ENCODE measurements at regions not wholly inside any gene's neighbourhood (a gene's known extent, or its start where the extent isn't known, plus 50 kb on each side); places are given as distances from the start of the nearest gene placed in this dataset.
A peak's percentile ranks its signal among the peaks of the same experiment; 100 is the strongest.
"Not testable (repeated sequence)": the region's sequence is repeated elsewhere in the genome, so short reads cannot be mapped to it uniquely, and the experiment has no call there.

GRCh38 chr15:44817797-44818196 lies 81.5 kb downstream of the TRIM69 start:
- not testable (repeated sequence) for H3K4me3 ChIP-seq (ENCODE audit: low read depth in 1 of 2, low read length in 2 of 2); H3K9me3 ChIP-seq (ENCODE audit: control insufficient read depth in 2 of 2, insufficient read depth in 1 of 2, low read depth in 1 of 2, low read length in 1 of 2); H3K27me3 ChIP-seq (ENCODE audit: control insufficient read depth in 1 of 2, insufficient read depth in 2 of 2, low read length in 2 of 2); H3K36me3 ChIP-seq (ENCODE audit: control insufficient read depth in 2 of 2, insufficient read depth in 2 of 2, low read length in 1 of 2); H3K27ac ChIP-seq (ENCODE audit: low read depth in 2 of 2, low read length in 1 of 2); H3K4me1 ChIP-seq (ENCODE audit: control insufficient read depth in 2 of 2, insufficient read depth in 2 of 2, low read length in 1 of 2)
- 88 to 89% methylated on average over 5 to 9 of the region's 9 CpGs for WGBS, 2 donors

GRCh38 chr15:44819331-44819987 lies 83.1 kb downstream of the TRIM69 start:
- H3K36me3 ChIP-seq (ENCODE audit: control insufficient read depth in 2 of 2, insufficient read depth in 2 of 2, low read length in 1 of 2); H3K4me1 ChIP-seq (ENCODE audit: control insufficient read depth in 2 of 2, insufficient read depth in 2 of 2, low read length in 1 of 2); H3K9me3 ChIP-seq (ENCODE audit: control insufficient read depth in 2 of 2, insufficient read depth in 1 of 2, low read depth in 1 of 2, low read length in 1 of 2); H3K27me3 ChIP-seq (ENCODE audit: control insufficient read depth in 1 of 2, insufficient read depth in 2 of 2, low read length in 2 of 2); H3K4me3 ChIP-seq (ENCODE audit: low read depth in 1 of 2, low read length in 2 of 2): not testable (repeated sequence)
- peak overlapping the region in 1 of 2 donors; percentile 1 for H3K27ac ChIP-seq (ENCODE audit: low read depth in 2 of 2, low read length in 1 of 2)
- WGBS, 2 donors = 49 to 53% methylated on average over 8 of the region's 9 CpGs

GRCh38 chr15:44820535-44820934 lies 84.2 kb downstream of the TRIM69 start:
- not testable (repeated sequence) for H3K4me3 ChIP-seq (ENCODE audit: low read depth in 1 of 2, low read length in 2 of 2); H3K27ac ChIP-seq (ENCODE audit: low read depth in 2 of 2, low read length in 1 of 2); H3K27me3 ChIP-seq (ENCODE audit: control insufficient read depth in 1 of 2, insufficient read depth in 2 of 2, low read length in 2 of 2); H3K36me3 ChIP-seq (ENCODE audit: control insufficient read depth in 2 of 2, insufficient read depth in 2 of 2, low read length in 1 of 2); H3K4me1 ChIP-seq (ENCODE audit: control insufficient read depth in 2 of 2, insufficient read depth in 2 of 2, low read length in 1 of 2); H3K9me3 ChIP-seq (ENCODE audit: control insufficient read depth in 2 of 2, insufficient read depth in 1 of 2, low read depth in 1 of 2, low read length in 1 of 2)
- WGBS, 2 donors = 86 to 93% methylated on average over 5 of the region's 5 CpGs

- not testable (repeated sequence) for H3K36me3 ChIP-seq (ENCODE audit: control insufficient read depth in 2 of 2, insufficient read depth in 2 of 2, low read length in 1 of 2); H3K4me1 ChIP-seq (ENCODE audit: control insufficient read depth in 2 of 2, insufficient read depth in 2 of 2, low read length in 1 of 2); H3K27me3 ChIP-seq (ENCODE audit: control insufficient read depth in 1 of 2, insufficient read depth in 2 of 2, low read length in 2 of 2); H3K9me3 ChIP-seq (ENCODE audit: control insufficient read depth in 2 of 2, insufficient read depth in 1 of 2, low read depth in 1 of 2, low read length in 1 of 2); H3K27ac ChIP-seq (ENCODE audit: low read depth in 2 of 2, low read length in 1 of 2); H3K4me3 ChIP-seq (ENCODE audit: low read depth in 1 of 2, low read length in 2 of 2)
- 58 to 68% methylated on average over 5 of the region's 5 CpGs for WGBS, 2 donors
Observed at GRCh38 chr15:44820967-44821366, 84.6 kb downstream of the TRIM69 start.

- 93% methylated on average over 1 of the region's 9 CpGs; no CpG with 5 or more reads in 1 of the 2 donors for WGBS, 2 donors
- H3K36me3 ChIP-seq (ENCODE audit: control insufficient read depth in 2 of 2, insufficient read depth in 2 of 2, low read length in 1 of 2); H3K27ac ChIP-seq (ENCODE audit: low read depth in 2 of 2, low read length in 1 of 2); H3K4me1 ChIP-seq (ENCODE audit: control insufficient read depth in 2 of 2, insufficient read depth in 2 of 2, low read length in 1 of 2); H3K9me3 ChIP-seq (ENCODE audit: control insufficient read depth in 2 of 2, insufficient read depth in 1 of 2, low read depth in 1 of 2, low read length in 1 of 2); H3K27me3 ChIP-seq (ENCODE audit: control insufficient read depth in 1 of 2, insufficient read depth in 2 of 2, low read length in 2 of 2); H3K4me3 ChIP-seq (ENCODE audit: low read depth in 1 of 2, low read length in 2 of 2): not testable (repeated sequence)
Observed at GRCh38 chr15:44824277-44825145, 88.2 kb downstream of the TRIM69 start.

GRCh38 chr15:44826583-44826982 lies 90.3 kb downstream of the TRIM69 start:
- 82 to 88% methylated on average over 1 of the region's 1 CpG for WGBS, 2 donors
- H3K27ac ChIP-seq (ENCODE audit: low read depth in 2 of 2, low read length in 1 of 2); H3K36me3 ChIP-seq (ENCODE audit: control insufficient read depth in 2 of 2, insufficient read depth in 2 of 2, low read length in 1 of 2); H3K9me3 ChIP-seq (ENCODE audit: control insufficient read depth in 2 of 2, insufficient read depth in 1 of 2, low read depth in 1 of 2, low read length in 1 of 2); H3K4me1 ChIP-seq (ENCODE audit: control insufficient read depth in 2 of 2, insufficient read depth in 2 of 2, low read length in 1 of 2); H3K27me3 ChIP-seq (ENCODE audit: control insufficient read depth in 1 of 2, insufficient read depth in 2 of 2, low read length in 2 of 2); H3K4me3 ChIP-seq (ENCODE audit: low read depth in 1 of 2, low read length in 2 of 2): not testable (repeated sequence)

- H3K27ac ChIP-seq (ENCODE audit: low read depth in 2 of 2, low read length in 1 of 2); H3K9me3 ChIP-seq (ENCODE audit: control insufficient read depth in 2 of 2, insufficient read depth in 1 of 2, low read depth in 1 of 2, low read length in 1 of 2); H3K4me3 ChIP-seq (ENCODE audit: low read depth in 1 of 2, low read length in 2 of 2); H3K4me1 ChIP-seq (ENCODE audit: control insufficient read depth in 2 of 2, insufficient read depth in 2 of 2, low read length in 1 of 2); H3K27me3 ChIP-seq (ENCODE audit: control insufficient read depth in 1 of 2, insufficient read depth in 2 of 2, low read length in 2 of 2); H3K36me3 ChIP-seq (ENCODE audit: control insufficient read depth in 2 of 2, insufficient read depth in 2 of 2, low read length in 1 of 2): not testable (repeated sequence)
- WGBS, 2 donors = 92% methylated on average over 11 of the region's 14 CpGs
Observed at GRCh38 chr15:44828229-44828914, 92.0 kb downstream of the TRIM69 start.

- H3K27ac ChIP-seq (ENCODE audit: low read depth in 2 of 2, low read length in 1 of 2); H3K27me3 ChIP-seq (ENCODE audit: control insufficient read depth in 1 of 2, insufficient read depth in 2 of 2, low read length in 2 of 2); H3K36me3 ChIP-seq (ENCODE audit: control insufficient read depth in 2 of 2, insufficient read depth in 2 of 2, low read length in 1 of 2); H3K9me3 ChIP-seq (ENCODE audit: control insufficient read depth in 2 of 2, insufficient read depth in 1 of 2, low read depth in 1 of 2, low read length in 1 of 2); H3K4me1 ChIP-seq (ENCODE audit: control insufficient read depth in 2 of 2, insufficient read depth in 2 of 2, low read length in 1 of 2); H3K4me3 ChIP-seq (ENCODE audit: low read depth in 1 of 2, low read length in 2 of 2): not testable (repeated sequence)
- WGBS, 2 donors = 90 to 93% methylated on average over 4 of the region's 4 CpGs
Observed at GRCh38 chr15:44829150-44829549, 92.8 kb downstream of the TRIM69 start.

- H3K27me3 ChIP-seq (ENCODE audit: control insufficient read depth in 1 of 2, insufficient read depth in 2 of 2, low read length in 2 of 2); H3K4me1 ChIP-seq (ENCODE audit: control insufficient read depth in 2 of 2, insufficient read depth in 2 of 2, low read length in 1 of 2); H3K9me3 ChIP-seq (ENCODE audit: control insufficient read depth in 2 of 2, insufficient read depth in 1 of 2, low read depth in 1 of 2, low read length in 1 of 2); H3K4me3 ChIP-seq (ENCODE audit: low read depth in 1 of 2, low read length in 2 of 2); H3K36me3 ChIP-seq (ENCODE audit: control insufficient read depth in 2 of 2, insufficient read depth in 2 of 2, low read length in 1 of 2): not testable (repeated sequence)
- WGBS, 2 donors = 40 to 43% methylated on average over 5 of the region's 6 CpGs
- H3K27ac ChIP-seq (ENCODE audit: low read depth in 2 of 2, low read length in 1 of 2) = peak overlapping the region; percentile 49 to 65
Observed at GRCh38 chr15:44830692-44831408, 94.5 kb downstream of the TRIM69 start.

Measured in esophagus (tissue), 2 donors.